ENCODE measurements at regions not wholly inside any gene's neighbourhood (a gene's known extent, or its start where the extent isn't known, plus 50 kb on each side); places are given as distances from the start of the nearest gene placed in this dataset.

DNA sequence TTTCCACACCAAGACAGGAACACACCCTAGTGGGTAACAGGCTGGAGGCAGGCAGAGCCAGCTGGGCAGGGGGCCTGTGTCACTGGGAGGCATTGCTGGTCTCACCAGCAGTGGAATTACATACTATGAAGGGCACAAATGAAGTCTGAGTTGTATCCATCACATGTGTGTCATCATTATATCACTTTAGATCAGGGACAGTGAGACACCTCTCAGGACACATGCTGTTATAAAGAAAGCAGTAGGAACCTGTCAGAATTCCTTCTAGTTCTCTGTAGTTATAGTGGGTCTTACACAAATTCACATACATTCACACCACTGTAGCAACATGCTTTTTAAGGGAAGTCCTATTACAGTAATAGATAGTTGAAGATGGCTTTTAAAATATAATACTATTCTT, 63.5 kb upstream of the FYN start:
- peaks cover 7% of the 10 kb centered on the region for H3K9me3 Mint-ChIP-seq (ENCODE audit: unreplicated experiment)
- H3K4me3 Mint-ChIP-seq (ENCODE audit: unreplicated experiment) = no peak overlapping the region
- H3K4me1 Mint-ChIP-seq (ENCODE audit: low read depth, unreplicated experiment) = peaks cover 1% of the 10 kb centered on the region
- TF ChIP-seq CTCF (IDR thresholded peaks at IDR 0.05; ENCODE audit: partially characterized antibody, unreplicated experiment) = no peak
- DNase-seq = no peak
- peaks cover 24% of the 10 kb centered on the region for H3K36me3 Mint-ChIP-seq (ENCODE audit: unreplicated experiment)
- H3K27me3 Mint-ChIP-seq (ENCODE audit: unreplicated experiment) = peaks cover 2% of the 10 kb centered on the region
- no peak overlapping the region for H3K27ac Mint-ChIP-seq (ENCODE audit: unreplicated experiment)

- no peak for DNase-seq
Measured at GRCh38 chr6:111938710-111939109, 65.5 kb upstream of the FYN start.

DNA sequence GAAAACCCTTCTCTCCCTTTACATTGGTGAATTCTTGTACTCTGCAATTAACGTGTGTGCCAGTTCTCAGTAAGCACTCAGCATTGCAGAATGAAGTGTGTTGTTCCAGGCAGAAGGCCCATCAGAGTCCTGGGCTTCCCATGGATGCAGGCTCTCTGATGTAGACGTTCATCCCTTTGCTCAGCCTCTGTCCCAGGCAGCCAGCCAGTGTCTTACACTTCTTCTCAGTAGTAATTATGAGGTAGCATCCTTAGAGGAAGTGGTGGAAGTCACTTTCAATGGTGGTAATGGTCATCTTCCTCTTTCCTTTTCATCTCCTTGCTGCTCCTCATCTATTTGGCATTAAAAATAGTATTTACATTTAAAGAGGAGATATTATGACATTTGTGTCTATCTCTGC, 66.7 kb upstream of the FYN start:
- Mint-ChIP-seq H3K36me3 (ENCODE audit: unreplicated experiment) (peaks cover 16% of the 10 kb centered on the region), H3K27me3 (ENCODE audit: unreplicated experiment) (no peaks in the 10 kb centered on the region), H3K4me3 (ENCODE audit: unreplicated experiment) (no peak overlapping the region), H3K27ac (ENCODE audit: unreplicated experiment) (no peak overlapping the region), H3K4me1 (ENCODE audit: low read depth, unreplicated experiment) (peaks cover 8% of the 10 kb centered on the region), H3K9me3 (ENCODE audit: unreplicated experiment) (no peaks in the 10 kb centered on the region)
- DNase-seq = no peak
- TF ChIP-seq CTCF (IDR thresholded peaks at IDR 0.05; ENCODE audit: partially characterized antibody, unreplicated experiment) = no peak

More at GRCh38 chr6:111938710-111939109, 65.5 kb upstream of the FYN start:
- Mint-ChIP-seq H3K4me3 (ENCODE audit: unreplicated experiment) (no peak overlapping the region), H3K27ac (ENCODE audit: unreplicated experiment) (no peak overlapping the region), H3K9me3 (ENCODE audit: unreplicated experiment) (no peaks in the 10 kb centered on the region), H3K27me3 (ENCODE audit: unreplicated experiment) (no peaks in the 10 kb centered on the region), H3K4me1 (ENCODE audit: low read depth, unreplicated experiment) (peaks cover 1% of the 10 kb centered on the region), H3K36me3 (ENCODE audit: unreplicated experiment) (peaks cover 17% of the 10 kb centered on the region)
- TF ChIP-seq CTCF (IDR thresholded peaks at IDR 0.05; ENCODE audit: partially characterized antibody, unreplicated experiment) = no peak

GRCh38 chr6:111940801-111941200, 67.5 kb upstream of the FYN start:
- TF ChIP-seq CTCF (IDR thresholded peaks at IDR 0.05; ENCODE audit: partially characterized antibody, unreplicated experiment) = no peak
- no peak overlapping the region for H3K4me3 Mint-ChIP-seq (ENCODE audit: unreplicated experiment)
- H3K4me1 Mint-ChIP-seq (ENCODE audit: low read depth, unreplicated experiment) = peaks cover 10% of the 10 kb centered on the region
- peaks cover 14% of the 10 kb centered on the region for H3K36me3 Mint-ChIP-seq (ENCODE audit: unreplicated experiment)
- DNase-seq = no peak
- H3K27ac Mint-ChIP-seq (ENCODE audit: unreplicated experiment) = no peak overlapping the region
- no peaks in the 10 kb centered on the region for H3K9me3 Mint-ChIP-seq (ENCODE audit: unreplicated experiment)
- no peaks in the 10 kb centered on the region for H3K27me3 Mint-ChIP-seq (ENCODE audit: unreplicated experiment)

DNA sequence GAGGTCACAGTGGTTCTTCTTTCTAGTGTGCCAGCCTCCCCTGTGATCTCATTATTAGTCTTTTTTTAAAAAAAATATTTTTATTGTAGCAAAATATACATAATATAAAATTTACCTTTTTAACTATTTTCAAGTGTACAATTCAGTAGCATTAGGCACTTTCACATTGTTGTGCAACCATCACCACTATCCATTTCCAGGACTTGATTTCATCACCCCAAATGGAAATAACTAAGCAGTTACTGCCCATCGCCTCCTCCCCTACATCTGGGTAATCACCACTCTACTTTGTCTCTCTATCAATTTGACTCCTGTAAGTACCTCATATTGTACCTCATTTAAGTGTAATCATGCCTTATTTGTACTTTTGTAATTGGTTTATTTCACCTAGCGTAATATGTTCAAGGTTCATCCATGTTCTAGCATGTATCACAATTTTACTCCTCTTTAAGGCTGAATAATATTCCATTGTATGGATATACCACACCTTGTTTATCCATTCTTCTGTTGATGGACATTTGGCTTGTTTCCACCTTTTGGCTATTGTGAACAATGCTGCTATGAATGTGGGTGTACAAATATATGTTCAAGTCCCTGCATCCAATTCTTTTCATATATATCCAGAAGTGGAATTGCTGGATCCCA, 68.6 kb upstream of the FYN start:
- Mint-ChIP-seq H3K27ac (ENCODE audit: unreplicated experiment) (no peak overlapping the region), H3K36me3 (ENCODE audit: unreplicated experiment) (peaks cover 8% of the 10 kb centered on the region), H3K9me3 (ENCODE audit: unreplicated experiment) (no peaks in the 10 kb centered on the region), H3K4me1 (ENCODE audit: low read depth, unreplicated experiment) (peaks cover 13% of the 10 kb centered on the region), H3K4me3 (ENCODE audit: unreplicated experiment) (no peak overlapping the region), H3K27me3 (ENCODE audit: unreplicated experiment) (no peaks in the 10 kb centered on the region)
- DNase-seq = no peak
- TF ChIP-seq CTCF (IDR thresholded peaks at IDR 0.05; ENCODE audit: partially characterized antibody, unreplicated experiment) = no peak
